K562 (cell line): ENCODE measurements at regions not wholly inside any gene's neighbourhood (a gene's known extent, or its start where the extent isn't known, plus 50 kb on each side); places are given as distances from the start of the nearest gene placed in this dataset.

ENCODE experiments used
- ATAC-seq: fragments of 200-7000 bp; cut with Tn5 transposase; 3 replicates; pipeline ENCODE4 v1.9.1; 2020; ENCODE audit warnings: moderate library complexity
- BruUV-seq: library from RNA; stranded (reverse); fragments of 400-500 nt; replicated peaks from 2 replicates; lab custom pipeline; 2021; lab: Mats Ljungman, UMichigan
- CTCF ChIA-PET: fragments of 300-600 bp; formaldehyde crosslinking; extraction: SDS; loops from one replicate; lab custom pipeline; 2021; ENCODE audit warnings: low intra/inter-chr PET ratio; lab: Yijun Ruan, JAX
- POLR2A ChIA-PET: fragments of 300-600, 350-650 bp; sonication (Branson Sonifier 250); formaldehyde crosslinking; extraction: SDS; loops from one replicate; lab custom pipeline; 2021; ENCODE audit warnings: antibody characterized with exemption, inconsistent platforms; lab: Yijun Ruan, JAX
- DNase-seq, 4 experiments: peaks; one replicate each; pipeline versions ENCODE4 v3.0.0 to v3.0.0-alpha.2; 2011 to 2018; ENCODE audit warnings: low spot score in 3 of 4, mixed read lengths in 3 of 4; ENCODE audit errors: extremely low read depth in 1 of 4
- FAIRE-seq: peaks from 2 replicates; lab custom pipeline; 2011; peaks lifted over from hg19 to GRCh38; lab: Jason Lieb, UNC
- H2AFZ ChIP-seq: 2 replicates; pipeline ENCODE4 v1.6.0; 2011; ENCODE audit warnings: low read depth, low read length, control low read depth, inconsistent platforms
- H3K27ac ChIP-seq: fragments of 200-600 bp; 3 replicates; pipeline ENCODE4 v1.8.0; 2011; ENCODE audit warnings: low read depth, mild to moderate bottlenecking, control low read depth, inconsistent platforms, low read length, moderate library complexity, mixed read lengths; ENCODE audit errors: extremely low read depth
- H3K27me3 ChIP-seq, 2 experiments: fragments of 300-600 bp in 1 of 2; 2 replicates in 1 of 2; 3 replicates in 1 of 2; pipeline versions ENCODE4 v1.6.0 to v1.8.0; 2011; ENCODE audit warnings: inconsistent platforms in 2 of 2, low read length in 2 of 2, mild to moderate bottlenecking in 1 of 2, mixed read lengths in 1 of 2, moderate library complexity in 1 of 2; ENCODE audit not compliant: control insufficient read depth in 2 of 2, insufficient read depth in 2 of 2
- H3K36me3 ChIP-seq: fragments of 300-600 bp; 3 replicates; pipeline ENCODE4 v1.8.0; 2011; ENCODE audit warnings: mild to moderate bottlenecking, low read length, inconsistent platforms; ENCODE audit not compliant: control insufficient read depth, insufficient read depth
- H3K4me1 ChIP-seq, 2 experiments: fragments of 200-600 bp in 1 of 2; replicated peaks in 1 of 2; 2 replicates in 1 of 2; 3 replicates in 1 of 2; pipeline versions ENCODE4 v1.5.1 to v1.8.0; 2011; ENCODE audit warnings: inconsistent platforms in 2 of 2, low read length in 2 of 2, mild to moderate bottlenecking in 1 of 2, mixed read lengths in 1 of 2, moderate library complexity in 1 of 2; ENCODE audit not compliant: control insufficient read depth in 2 of 2, insufficient read depth in 2 of 2
- H3K4me2 ChIP-seq: 2 replicates; pipeline ENCODE4 v1.6.1; 2011; ENCODE audit warnings: low read length, control low read depth, inconsistent platforms, mixed read lengths; ENCODE audit not compliant: insufficient read depth
- H3K4me3 ChIP-seq: fragments of 200-600 bp; sonication (generic), shearing (Covaris generic); 2 replicates; pipeline ENCODE4 v1.5.1; 2016; ENCODE audit warnings: control low read depth, inconsistent platforms
- H3K79me2 ChIP-seq: fragments of 200-600 bp; 3 replicates; pipeline ENCODE4 v1.8.0; 2011; ENCODE audit warnings: low read length, inconsistent platforms; ENCODE audit not compliant: control insufficient read depth, insufficient read depth
- H3K9ac ChIP-seq, 2 experiments: 2 replicates each; pipeline versions ENCODE4 v1.6.0 to v1.6.1; 2011; ENCODE audit warnings: low read depth in 2 of 2, low read length in 2 of 2, control low read depth in 1 of 2, inconsistent platforms in 1 of 2, mild to moderate bottlenecking in 1 of 2, mixed read lengths in 1 of 2; ENCODE audit not compliant: insufficient read depth in 1 of 2
- H3K9me1 ChIP-seq: one replicate; pipeline ENCODE4 v1.6.0; 2011; ENCODE audit warnings: inconsistent platforms, mild to moderate bottlenecking, low read length, moderate library complexity; ENCODE audit not compliant: control insufficient read depth, insufficient read depth
- H3K9me3 ChIP-seq: replicated peaks from 2 replicates; pipeline ENCODE4 v1.5.1; 2011; ENCODE audit warnings: low read depth, low read length, inconsistent platforms; ENCODE audit not compliant: control insufficient read depth, insufficient read depth
- H4K20me1 ChIP-seq: replicated peaks from 2 replicates; pipeline ENCODE4 v1.6.1; 2011; ENCODE audit warnings: low read length, inconsistent platforms, mixed read lengths; ENCODE audit not compliant: control insufficient read depth, insufficient read depth
- CREM ChIP-seq: IDR thresholded peaks from 2 replicates; pipeline ENCODE4 v1.6.1; 2014; ENCODE audit warnings: antibody characterized with exemption, low read depth
- FOXA3 ChIP-seq, 2 experiments: fragments of 450-650 bp in 1 of 2; sonication (generic) in 1 of 2; formaldehyde crosslinking; IDR thresholded peaks in 1 of 2; conservative IDR thresholded peaks in 1 of 2; 2 replicates each; pipeline versions ENCODE4 v1.4.0 to v1.8.0; 2020 to 2022; ENCODE audit warnings: mild to moderate bottlenecking in 2 of 2, missing genetic modification reagents in 1 of 2
- GABPB1 ChIP-seq: sonication (generic); formaldehyde crosslinking; IDR thresholded peaks from 2 replicates; pipeline ENCODE4 v1.8.0; 2022; ENCODE audit warnings: mild to moderate bottlenecking, missing genetic modification reagents
- MYNN ChIP-seq, 2 experiments: sonication (generic); formaldehyde crosslinking in 1 of 2; IDR thresholded peaks; 2 replicates each; pipeline versions ENCODE4 v1.5.0 to v1.6.1; 2016 to 2020; ENCODE audit warnings: antibody characterized with exemption in 1 of 2, missing genetic modification reagents in 1 of 2
- NCOA2 ChIP-seq, 2 experiments: fragments of 450-650 bp; IDR thresholded peaks; 2 replicates each; pipeline ENCODE4 v1.6.1; 2018; ENCODE audit warnings: mild to moderate bottlenecking in 2 of 2, moderate library complexity in 1 of 2; ENCODE audit not compliant: partially characterized antibody in 2 of 2
- NR1H2 ChIP-seq: sonication (generic); formaldehyde crosslinking; IDR thresholded peaks from 2 replicates; pipeline ENCODE4 v1.4.0; 2020; ENCODE audit warnings: mild to moderate bottlenecking, missing genetic modification reagents
- SAP30 ChIP-seq: fragments of 200-600 bp; sonication (generic); IDR thresholded peaks from 2 replicates; pipeline ENCODE4 v1.6.1; 2012; ENCODE audit warnings: borderline replicate concordance, low read depth, mild to moderate bottlenecking, moderate library complexity, low read length, control low read depth, inconsistent platforms; ENCODE audit not compliant: insufficient read depth, poor library complexity, severe bottlenecking
- TCF7L2 ChIP-seq: fragments of 150-350 bp; IDR thresholded peaks from 2 replicates; pipeline ENCODE4 v1.6.1; 2016; ENCODE audit warnings: low read depth, mild to moderate bottlenecking, low read length, moderate library complexity
- ZNF184 ChIP-seq: sonication (generic); formaldehyde crosslinking; IDR thresholded peaks from 2 replicates; pipeline ENCODE4 v1.5.0; 2020; ENCODE audit warnings: missing genetic modification reagents
- ZNF24 ChIP-seq: fragments of 450-650 bp; IDR thresholded peaks from 2 replicates; pipeline ENCODE4 v1.6.1; 2016
- WGBS: fragments of 100-300 bp; shearing (Covaris generic); methylation state at CpG from one replicate; pipeline ENCODE4 v1.1.6; 2016; ENCODE audit warnings: low coverage, mixed read lengths; ENCODE audit not compliant: insufficient coverage; ENCODE audit errors: missing lambda C conversion rate; 5-methylcytosine and 5-hydroxymethylcytosine counted together
- in situ Hi-C: fragments of 300-500 bp; cut with MboI; formaldehyde crosslinking; loops from 4 replicates; pipeline ENCODE4 v1.15.0; 2018; ENCODE audit warnings: inconsistent platforms, mixed read lengths
- intact Hi-C: fragments of 100-400 bp; cut with micrococcal nuclease; formaldehyde crosslinking; loops from 2 replicates; pipeline ENCODE4 v1.14.2; 2022
- TF ChIP-seq, protein P1 (sequence below): fragments of 450-650 bp; formaldehyde crosslinking; IDR thresholded peaks from 2 replicates; pipeline ENCODE4 v1.4.0; 2020; ENCODE audit warnings: mild to moderate bottlenecking
- TF ChIP-seq, protein P2 (sequence below): fragments of 450-650 bp; IDR thresholded peaks from 2 replicates; pipeline ENCODE4 v1.6.1; 2017; ENCODE audit warnings: mild to moderate bottlenecking, moderate library complexity
- TF ChIP-seq, protein P3 (sequence below): sonication (generic); formaldehyde crosslinking; IDR thresholded peaks from 2 replicates; pipeline ENCODE4 v1.8.0; 2022; ENCODE audit warnings: mild to moderate bottlenecking, missing genetic modification reagents
- TF ChIP-seq, protein P4 (sequence below): sonication (generic); formaldehyde crosslinking; IDR thresholded peaks from 2 replicates; pipeline ENCODE4 v1.8.1; 2022; ENCODE audit warnings: missing genetic modification reagents
- TF ChIP-seq, protein P5 (sequence below): fragments of 250-450 bp; sonication (Bioruptor Pico); IDR thresholded peaks from 2 replicates; pipeline ENCODE4 v1.8.0; 2021; ENCODE audit warnings: moderate library complexity, mild to moderate bottlenecking, inconsistent platforms

DNA sequence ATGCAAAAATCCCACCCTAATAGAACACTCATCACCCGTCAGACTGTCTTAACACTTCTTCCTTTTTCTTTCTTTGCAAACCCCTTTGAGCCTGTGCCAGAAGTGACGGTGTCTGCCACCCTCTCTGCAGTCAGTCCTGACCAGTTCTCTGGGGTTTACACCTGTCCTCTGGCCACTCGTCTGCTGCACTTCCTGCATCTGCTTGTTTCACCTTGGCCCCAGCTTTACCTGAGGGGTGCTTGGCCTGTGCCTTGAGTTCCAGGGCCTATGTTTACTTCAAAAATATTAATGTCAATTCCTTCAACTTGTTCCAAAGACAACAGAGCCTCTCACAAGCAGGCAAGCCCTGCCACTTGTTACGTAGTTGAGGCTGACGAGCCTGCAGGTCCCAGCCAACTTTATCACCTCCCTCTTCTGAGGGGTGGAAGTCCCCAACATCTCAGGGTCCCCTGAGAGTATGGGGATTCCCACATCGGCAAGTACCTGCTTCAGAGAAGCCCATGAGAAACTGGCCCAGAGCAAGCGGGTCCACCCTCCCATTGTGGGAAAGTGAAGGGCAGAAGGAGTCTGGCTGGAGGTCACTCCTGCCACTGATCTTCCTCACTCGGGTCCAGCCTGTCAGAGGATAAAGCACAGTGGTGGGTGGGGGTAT lies 205.4 kb downstream of the DAD1 start:
- no peak overlapping the region for H2AFZ ChIP-seq
- DNase-seq (no peak), FAIRE-seq (no peak), ATAC-seq (no peak)
- CTCF ChIA-PET, result no interaction called here
- no peaks in the 10 kb centered on the region for H3K4me1 ChIP-seq
- intact Hi-C loops, result loop anchor here (10.0 kb wide), 1 partner anchor 271 kb away; no protein-coding TSS in a partner anchor
- in situ Hi-C loops, result loop anchor here (5.0 to 10.0 kb wide), 2 partner anchors 66 to 171 kb away; no protein-coding TSS in a partner anchor
- H3K79me2 ChIP-seq, result no peaks in the 10 kb centered on the region
- H4K20me1 ChIP-seq, result no peaks in the 10 kb centered on the region
- no peak overlapping the region for H3K9ac ChIP-seq
- H3K27ac ChIP-seq, result no peak overlapping the region
- TF ChIP-seq, protein P1, sequence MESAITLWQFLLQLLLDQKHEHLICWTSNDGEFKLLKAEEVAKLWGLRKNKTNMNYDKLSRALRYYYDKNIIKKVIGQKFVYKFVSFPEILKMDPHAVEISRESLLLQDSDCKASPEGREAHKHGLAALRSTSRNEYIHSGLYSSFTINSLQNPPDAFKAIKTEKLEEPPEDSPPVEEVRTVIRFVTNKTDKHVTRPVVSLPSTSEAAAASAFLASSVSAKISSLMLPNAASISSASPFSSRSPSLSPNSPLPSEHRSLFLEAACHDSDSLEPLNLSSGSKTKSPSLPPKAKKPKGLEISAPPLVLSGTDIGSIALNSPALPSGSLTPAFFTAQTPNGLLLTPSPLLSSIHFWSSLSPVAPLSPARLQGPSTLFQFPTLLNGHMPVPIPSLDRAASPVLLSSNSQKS (CRISPR knock-in tag), result no peak
- TF ChIP-seq CREM, result no peak
- TF ChIP-seq NCOA2 (IDR thresholded peaks at IDR 0.05; ENCODE audit: partially characterized antibody in 2 of 2), result no peak
- no peak for TF ChIP-seq NR1H2 (CRISPR knock-in tag)
- no peak for TF ChIP-seq ZNF24
- no peak for TF ChIP-seq FOXA3 (CRISPR knock-in tag; conservative IDR thresholded peaks at IDR 0.05 in 1 of 2, IDR thresholded peaks at IDR 0.05 in 1 of 2)
- TF ChIP-seq MYNN (IDR thresholded peaks at IDR 0.05), result no peak
- TF ChIP-seq MYNN (CRISPR knock-in tag; IDR thresholded peaks at IDR 0.05), result no peak
- no peak for TF ChIP-seq ZNF184 (CRISPR knock-in tag)
- TF ChIP-seq, protein P2, sequence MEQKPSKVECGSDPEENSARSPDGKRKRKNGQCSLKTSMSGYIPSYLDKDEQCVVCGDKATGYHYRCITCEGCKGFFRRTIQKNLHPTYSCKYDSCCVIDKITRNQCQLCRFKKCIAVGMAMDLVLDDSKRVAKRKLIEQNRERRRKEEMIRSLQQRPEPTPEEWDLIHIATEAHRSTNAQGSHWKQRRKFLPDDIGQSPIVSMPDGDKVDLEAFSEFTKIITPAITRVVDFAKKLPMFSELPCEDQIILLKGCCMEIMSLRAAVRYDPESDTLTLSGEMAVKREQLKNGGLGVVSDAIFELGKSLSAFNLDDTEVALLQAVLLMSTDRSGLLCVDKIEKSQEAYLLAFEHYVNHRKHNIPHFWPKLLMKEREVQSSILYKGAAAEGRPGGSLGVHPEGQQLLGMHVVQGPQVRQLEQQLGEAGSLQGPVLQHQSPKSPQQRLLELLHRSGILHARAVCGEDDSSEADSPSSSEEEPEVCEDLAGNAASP, result no peak
- no peak for TF ChIP-seq SAP30
- no peak for TF ChIP-seq GABPB1
- TF ChIP-seq, protein P3, sequence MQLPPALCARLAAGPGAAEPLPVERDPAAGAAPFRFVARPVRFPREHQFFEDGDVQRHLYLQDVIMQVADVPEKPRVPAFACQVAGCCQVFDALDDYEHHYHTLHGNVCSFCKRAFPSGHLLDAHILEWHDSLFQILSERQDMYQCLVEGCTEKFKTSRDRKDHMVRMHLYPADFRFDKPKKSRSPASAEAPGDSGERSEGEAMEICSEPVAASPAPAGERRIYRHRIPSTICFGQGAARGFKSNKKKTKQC, result no peak
- TF ChIP-seq, protein P4, sequence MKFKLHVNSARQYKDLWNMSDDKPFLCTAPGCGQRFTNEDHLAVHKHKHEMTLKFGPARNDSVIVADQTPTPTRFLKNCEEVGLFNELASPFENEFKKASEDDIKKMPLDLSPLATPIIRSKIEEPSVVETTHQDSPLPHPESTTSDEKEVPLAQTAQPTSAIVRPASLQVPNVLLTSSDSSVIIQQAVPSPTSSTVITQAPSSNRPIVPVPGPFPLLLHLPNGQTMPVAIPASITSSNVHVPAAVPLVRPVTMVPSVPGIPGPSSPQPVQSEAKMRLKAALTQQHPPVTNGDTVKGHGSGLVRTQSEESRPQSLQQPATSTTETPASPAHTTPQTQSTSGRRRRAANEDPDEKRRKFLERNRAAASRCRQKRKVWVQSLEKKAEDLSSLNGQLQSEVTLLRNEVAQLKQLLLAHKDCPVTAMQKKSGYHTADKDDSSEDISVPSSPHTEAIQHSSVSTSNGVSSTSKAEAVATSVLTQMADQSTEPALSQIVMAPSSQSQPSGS (CRISPR knock-in tag), result no peak
- TF ChIP-seq TCF7L2, result no peak
- TF ChIP-seq, protein P5, sequence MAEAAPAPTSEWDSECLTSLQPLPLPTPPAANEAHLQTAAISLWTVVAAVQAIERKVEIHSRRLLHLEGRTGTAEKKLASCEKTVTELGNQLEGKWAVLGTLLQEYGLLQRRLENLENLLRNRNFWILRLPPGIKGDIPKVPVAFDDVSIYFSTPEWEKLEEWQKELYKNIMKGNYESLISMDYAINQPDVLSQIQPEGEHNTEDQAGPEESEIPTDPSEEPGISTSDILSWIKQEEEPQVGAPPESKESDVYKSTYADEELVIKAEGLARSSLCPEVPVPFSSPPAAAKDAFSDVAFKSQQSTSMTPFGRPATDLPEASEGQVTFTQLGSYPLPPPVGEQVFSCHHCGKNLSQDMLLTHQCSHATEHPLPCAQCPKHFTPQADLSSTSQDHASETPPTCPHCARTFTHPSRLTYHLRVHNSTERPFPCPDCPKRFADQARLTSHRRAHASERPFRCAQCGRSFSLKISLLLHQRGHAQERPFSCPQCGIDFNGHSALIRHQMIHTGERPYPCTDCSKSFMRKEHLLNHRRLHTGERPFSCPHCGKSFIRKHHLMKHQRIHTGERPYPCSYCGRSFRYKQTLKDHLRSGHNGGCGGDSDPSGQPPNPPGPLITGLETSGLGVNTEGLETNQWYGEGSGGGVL (CRISPR knock-in tag), result no peak
- BruUV-seq, result no TSS peak
- H3K27me3 ChIP-seq, result peaks cover 8 to 19% of the 10 kb centered on the region in 2 experiments; a peak in 3 of 5 replicates
- POLR2A ChIA-PET, result no interaction called here
- WGBS, result 10% methylated on average over 7 of the region's 8 CpGs
- H3K9me3 ChIP-seq, result no peaks in the 10 kb centered on the region
- no peak overlapping the region for H3K4me3 ChIP-seq
- H3K4me2 ChIP-seq, result no peak overlapping the region
- no peaks in the 10 kb centered on the region for H3K9me1 ChIP-seq
- H3K36me3 ChIP-seq, result no peaks in the 10 kb centered on the region
